ENCODE measurements at regions not wholly inside any gene's neighbourhood (a gene's known extent, or its start where the extent isn't known, plus 50 kb on each side); places are given as distances from the start of the nearest gene placed in this dataset.

DNA sequence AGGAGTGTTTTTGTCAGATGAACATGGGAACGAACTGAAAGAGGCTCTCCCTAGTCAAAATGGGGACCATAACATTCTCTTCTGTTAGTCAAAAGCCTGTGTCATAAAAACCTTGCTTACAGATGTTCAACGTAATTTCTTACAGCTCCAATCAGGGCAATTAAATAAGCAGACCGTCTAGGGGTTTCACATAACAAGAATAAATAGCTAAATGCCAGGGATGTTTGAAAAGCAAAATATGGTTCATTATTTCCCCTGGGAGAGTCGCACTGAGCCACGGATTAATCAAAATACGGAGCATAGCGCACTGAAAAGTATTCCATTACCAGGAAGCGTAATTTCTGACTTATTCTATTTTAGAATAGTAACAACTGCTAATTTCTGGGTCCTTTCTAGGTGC, 63.7 kb upstream of the MRI1 start:
- TF ChIP-seq, protein P1, sequence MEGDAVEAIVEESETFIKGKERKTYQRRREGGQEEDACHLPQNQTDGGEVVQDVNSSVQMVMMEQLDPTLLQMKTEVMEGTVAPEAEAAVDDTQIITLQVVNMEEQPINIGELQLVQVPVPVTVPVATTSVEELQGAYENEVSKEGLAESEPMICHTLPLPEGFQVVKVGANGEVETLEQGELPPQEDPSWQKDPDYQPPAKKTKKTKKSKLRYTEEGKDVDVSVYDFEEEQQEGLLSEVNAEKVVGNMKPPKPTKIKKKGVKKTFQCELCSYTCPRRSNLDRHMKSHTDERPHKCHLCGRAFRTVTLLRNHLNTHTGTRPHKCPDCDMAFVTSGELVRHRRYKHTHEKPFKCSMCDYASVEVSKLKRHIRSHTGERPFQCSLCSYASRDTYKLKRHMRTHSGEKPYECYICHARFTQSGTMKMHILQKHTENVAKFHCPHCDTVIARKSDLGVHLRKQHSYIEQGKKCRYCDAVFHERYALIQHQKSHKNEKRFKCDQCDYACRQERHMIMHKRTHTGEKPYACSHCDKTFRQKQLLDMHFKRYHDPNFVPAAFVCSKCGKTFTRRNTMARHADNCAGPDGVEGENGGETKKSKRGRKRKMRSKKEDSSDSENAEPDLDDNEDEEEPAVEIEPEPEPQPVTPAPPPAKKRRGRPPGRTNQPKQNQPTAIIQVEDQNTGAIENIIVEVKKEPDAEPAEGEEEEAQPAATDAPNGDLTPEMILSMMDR (IDR thresholded peaks at IDR 0.05 in 4 of 5, conservative IDR thresholded peaks at IDR 0.05 in 1 of 5), result no peak
- TF ChIP-seq POLR2A (IDR thresholded peaks at IDR 0.05), result no peak
